NCI-H1930 (cell line): ENCODE measurements at regions not wholly inside any gene's neighbourhood (a gene's known extent, or its start where the extent isn't known, plus 50 kb on each side); places are given as distances from the start of the nearest gene placed in this dataset.

Experiments
- DNase-seq, 2 experiments: peaks; one replicate each; lab custom pipeline; 2025; lab: John Stamatoyannopoulos, UW

DNA sequence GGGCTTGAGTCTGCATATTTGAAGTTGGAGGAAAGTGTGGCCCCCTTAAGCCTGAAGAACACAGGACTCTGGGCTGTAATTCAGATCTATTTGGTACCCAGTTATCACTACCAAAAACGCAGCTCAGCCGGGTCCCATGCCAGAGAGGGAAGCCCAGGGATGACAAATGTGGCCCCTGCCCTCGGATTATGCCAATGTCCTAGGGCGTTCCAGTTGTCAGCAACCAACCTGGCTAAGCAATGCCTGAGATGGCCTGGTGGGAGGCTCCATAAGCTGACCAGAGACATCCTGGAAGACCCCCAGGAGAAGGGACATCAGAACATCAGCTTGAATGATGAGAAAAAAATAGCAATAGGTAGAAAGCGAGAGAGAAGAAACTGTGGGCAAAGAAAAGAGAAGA is 79.6 kb upstream of the UQCRFS1 start:
- no peak for DNase-seq

DNA sequence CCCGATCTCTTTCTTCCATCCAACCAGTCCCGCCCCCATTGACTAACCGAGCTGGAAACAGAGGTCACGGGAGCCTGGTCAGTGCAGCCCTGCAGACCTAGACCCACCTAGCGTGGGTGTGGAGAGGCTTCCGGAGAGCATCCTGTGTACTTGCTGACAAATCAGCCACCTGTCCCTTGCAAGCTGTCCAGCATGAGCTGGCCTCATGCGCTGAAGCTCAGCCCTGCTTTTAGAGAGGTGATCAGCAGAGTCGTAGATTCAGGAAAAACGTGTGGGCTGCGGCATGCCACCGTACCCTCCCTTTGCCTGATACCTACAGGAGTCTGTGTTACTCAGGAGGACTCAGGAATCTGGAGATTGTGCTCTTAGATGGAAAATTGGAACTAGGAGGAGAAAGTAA is 80.3 kb upstream of the UQCRFS1 start:
- no peak for DNase-seq

DNA sequence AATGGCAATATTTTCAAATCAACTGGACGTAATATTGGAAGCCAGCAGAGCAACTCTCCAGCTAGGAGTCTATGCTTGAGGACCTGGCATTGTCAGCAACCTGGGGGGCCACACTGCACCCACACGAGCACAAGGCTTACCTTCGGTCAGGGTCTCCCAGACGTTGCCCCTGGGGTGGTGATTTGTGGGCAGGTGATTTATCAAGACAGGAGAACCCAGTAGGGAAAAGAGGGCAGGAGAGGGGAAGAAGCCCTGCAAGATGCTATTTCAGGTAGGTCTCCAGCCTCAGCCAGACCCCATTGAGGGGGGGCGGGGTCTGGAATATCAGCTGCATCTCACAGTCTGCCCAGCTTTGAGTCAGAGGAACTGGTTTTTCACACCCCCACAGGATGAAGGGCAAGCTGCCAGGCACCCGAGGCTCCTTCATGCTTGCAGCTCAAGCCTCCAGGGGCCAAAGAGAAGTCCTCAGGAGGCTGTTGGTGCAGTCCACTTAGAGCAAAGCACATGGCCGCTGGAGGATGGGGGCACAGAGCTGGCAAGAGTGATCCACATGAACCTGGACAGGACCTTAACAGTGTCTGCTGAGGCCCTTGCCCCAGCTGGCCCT is 80.9 kb upstream of the UQCRFS1 start:
- no peak for DNase-seq

DNA sequence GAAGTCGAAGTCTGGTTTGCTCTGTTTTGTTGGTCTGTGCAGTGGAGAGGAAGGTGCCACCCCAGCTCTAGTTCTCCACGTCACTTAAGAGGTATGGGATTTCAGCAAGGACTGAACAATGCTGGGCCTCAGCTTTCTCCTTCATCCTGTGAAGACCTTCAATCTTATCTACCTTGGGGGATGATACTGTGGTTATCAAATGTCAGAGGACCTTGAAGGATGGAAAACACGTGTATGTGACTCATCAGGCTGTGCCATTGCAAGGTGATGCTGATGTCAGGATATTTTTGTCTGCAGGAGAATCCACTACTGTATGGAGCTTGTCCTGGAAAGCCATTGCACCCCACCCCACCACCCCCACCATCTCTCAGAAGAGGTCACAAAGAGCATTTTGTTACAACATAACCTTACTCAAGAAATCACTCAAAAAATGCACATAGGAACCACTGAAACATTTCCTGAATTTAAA is 81.4 kb upstream of the UQCRFS1 start:
- no peak for DNase-seq

DNA sequence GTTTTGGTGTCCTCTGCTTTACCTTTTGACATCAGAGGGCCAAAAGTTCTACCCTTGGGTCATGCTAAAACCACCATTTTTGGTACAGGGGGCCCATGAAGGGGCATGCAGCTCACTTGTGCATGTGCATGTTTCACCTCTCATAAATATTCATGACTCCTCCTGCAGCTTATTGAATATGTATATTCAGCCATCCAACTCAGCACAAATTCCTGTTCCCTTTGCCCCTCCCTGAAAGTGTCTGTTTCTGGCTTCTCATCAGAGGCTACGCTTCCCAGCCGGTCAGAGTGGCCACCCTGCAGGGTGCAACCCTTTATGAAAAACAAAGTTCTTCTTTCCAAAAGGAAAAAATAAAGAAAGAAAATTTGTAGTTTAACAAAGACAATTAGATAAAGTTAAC is 82.3 kb upstream of the UQCRFS1 start:
- no peak for DNase-seq

DNA sequence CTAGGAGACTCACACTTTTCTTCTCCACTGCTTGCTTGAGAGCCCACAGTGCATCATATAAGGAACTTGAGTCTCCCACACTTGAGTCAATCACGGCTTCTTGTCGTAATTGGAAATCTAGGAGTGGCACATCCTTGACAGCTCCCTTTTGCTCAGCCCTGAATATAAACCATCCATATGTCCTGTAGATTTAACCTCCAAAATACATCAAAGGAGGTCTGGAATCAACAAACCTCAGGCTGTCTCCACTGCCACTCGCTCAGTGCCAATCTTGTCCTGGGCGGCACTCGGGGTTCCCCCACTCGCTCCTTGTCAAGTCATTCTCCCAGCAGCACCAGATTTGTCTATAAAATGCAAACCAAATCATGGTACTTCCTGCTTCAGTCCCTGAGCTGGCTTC is 84.4 kb upstream of the UQCRFS1 start:
- DNase-seq = no peak

DNA sequence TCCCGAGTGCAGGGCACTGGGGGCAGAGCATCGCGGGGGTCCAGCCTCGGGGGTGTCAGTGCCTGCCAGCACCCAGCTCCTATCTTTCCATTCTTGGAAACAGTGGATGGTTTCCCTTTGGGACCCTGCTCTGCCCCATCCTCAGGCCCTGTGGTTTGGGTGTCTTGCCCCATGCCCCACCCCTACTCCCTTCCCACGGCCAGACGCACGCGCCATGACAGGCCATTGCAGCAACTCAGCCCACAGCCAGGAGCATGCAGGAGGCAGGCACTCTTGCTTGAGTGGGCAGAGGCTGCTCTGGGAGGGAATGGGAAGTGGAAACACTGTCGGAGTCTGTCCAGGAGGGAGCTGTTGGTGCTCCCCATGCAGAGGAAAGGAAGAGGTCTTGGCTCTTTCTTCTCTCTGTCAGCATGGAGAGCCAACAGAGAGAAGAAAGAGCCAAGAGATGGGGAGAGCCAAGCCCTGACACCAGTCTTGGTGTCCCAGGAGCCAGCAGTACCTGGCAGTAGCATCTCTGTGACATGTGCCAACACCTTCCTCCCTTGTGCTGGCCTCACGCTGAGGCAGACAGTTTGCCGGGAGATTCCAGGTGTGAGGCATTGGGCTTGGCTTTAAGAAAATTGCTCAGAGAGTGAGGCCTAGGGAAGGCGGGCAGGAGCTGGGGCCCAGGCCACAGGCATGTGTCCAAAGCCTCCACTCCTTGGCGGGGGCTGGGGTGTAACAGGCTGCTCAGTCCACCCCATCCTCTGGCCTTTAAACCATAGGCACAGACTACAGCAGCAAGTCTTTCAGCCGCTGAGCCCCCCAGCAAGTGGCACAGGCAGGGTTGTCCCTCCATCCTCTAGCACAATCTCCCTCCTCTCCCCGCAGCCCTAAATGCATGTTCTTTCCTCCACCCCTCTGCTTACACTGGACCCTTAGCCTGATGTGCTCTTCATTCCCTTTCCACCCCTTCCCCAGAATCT is 86.7 kb upstream of the UQCRFS1 start:
- no peak for DNase-seq

DNA sequence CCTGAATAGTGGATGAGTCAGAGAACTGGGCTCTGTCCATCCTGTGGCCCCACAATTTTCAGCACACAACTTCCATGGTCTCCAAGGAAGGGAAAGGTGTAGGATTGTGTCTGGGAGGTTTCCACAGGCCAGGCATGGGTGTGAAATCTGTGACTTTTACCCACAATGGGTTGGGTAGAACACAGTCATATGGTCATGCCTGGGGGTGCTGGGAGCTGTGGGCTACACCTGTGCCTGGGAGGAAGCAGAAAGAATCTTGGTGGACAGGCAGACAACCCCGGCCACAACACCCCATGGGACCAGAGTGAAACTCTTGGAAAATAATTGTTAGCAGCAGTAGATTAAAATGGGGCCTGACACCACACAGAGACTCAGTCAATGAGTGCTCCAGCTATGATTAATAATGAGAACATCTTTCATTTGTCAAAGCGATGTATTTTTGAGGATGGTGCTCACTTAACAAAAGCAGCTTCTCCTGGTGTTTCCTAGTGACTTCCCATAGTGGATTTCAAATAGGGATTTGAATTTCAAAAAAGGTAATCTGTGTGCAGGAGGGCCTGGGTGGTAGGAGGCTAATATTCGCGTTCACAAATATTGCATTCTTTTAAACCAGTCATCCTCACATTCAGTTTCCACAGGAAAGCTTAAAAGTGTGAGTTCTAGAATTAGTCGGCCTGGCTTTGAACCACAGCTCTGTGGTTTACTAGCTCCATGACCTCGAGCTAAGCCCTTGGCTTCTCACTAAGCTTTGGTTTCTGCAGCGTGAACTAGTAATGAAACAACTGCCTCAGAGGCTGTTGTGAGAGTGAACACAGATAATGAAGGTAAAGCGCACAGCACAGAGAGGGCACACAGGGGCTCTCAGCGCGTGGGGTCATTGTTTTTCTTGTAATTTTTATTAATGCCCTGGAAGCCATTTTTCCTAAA is 89.3 kb upstream of the UQCRFS1 start:
- DNase-seq = no peak

DNA sequence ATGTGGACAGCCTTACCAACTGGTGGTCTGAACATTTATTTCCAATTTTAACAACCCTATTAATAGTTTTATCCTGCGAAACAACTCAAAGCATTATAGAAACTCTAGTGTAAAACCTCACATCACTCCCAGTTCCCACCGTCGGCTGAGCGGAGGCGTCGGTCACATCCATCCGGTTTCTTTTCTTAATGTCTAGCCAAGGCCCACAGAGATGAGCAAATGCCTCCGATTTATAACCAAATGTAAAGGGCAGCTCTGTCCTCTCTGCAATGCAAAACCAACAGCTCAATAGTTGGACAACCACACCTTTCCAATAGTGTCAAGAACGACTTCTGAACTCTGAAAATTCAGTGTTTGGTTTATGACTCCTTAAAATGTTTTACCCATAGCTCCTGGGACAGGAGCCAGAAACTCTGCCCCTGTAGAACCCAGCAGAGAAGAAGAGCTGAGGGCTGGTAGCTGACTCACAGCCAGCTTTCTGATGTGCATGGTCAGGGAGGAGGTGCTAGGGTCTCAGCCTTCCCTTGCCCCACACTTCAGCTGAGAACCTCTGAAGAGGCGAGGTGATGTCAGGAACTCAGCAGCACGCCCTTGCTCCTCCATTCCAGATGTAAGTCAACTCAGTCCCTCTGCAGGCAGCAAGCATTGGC is 90.2 kb upstream of the UQCRFS1 start:
- DNase-seq = no peak

DNA sequence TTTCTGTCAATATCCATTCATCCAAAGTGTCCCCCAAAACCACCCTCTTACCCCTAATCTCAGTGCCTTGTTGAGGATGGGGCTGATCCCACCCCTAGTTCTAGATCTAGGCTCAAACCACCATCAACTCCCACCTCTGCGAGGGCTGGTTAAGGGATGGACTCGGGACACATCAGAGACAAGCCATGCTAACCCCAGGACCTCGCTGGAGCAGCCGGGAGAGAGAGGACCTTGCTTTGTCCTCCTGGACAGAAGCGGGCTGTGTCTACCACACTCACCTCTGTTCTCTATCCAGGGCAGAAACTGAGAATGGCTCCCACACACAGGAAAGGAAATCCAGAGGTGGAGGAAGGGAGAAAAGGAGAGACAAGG is 90.8 kb upstream of the UQCRFS1 start:
- DNase-seq = no peak

DNA sequence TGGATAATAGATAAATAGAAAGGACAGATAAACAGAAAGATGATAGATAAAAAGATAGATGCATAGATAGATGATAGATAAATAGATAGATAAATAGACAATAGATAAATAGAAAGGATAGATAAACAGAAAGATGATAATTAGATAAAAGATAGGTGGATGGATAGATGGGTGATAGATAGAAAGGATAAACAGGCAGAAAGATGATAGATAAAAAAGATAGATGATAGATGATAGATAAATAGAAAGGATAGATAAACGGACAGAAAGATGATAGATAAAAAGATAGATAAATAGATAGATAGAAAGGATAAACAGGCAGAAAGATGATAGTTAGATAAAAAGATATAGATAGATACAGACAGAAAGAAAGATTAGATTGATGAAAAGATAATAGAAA is 92.3 kb upstream of the UQCRFS1 start:
- DNase-seq = no peak

DNA sequence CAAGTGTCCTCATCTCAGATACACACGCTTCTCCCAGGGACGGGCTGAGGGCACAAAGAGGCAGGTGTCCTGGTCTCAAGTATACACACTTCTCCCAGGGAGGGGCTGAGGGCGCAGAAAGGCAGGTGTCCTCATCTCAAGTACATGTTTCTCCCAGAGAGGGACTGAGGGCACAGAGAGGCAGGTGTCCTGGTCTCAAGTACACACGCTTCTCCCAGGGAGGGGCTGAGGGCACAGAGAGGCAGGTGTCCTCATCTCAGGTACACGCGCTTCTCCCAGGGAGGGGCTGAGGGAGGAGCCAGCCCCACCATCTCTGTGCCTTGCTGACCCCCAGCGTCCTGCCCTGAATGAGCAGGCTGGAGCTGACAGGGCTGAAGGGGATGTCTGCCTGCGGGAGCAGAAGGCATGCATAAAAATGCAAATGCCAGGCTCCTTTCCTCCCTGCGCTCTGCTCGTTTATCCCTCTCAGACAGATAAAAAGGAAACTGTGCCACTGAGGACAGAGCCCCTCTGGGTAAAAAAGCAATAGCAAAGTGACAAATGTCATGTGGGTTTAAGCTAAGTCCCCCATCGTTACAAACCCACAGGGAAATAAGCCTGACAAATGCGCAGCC is 96.1 kb upstream of the UQCRFS1 start:
- DNase-seq = no peak

DNA sequence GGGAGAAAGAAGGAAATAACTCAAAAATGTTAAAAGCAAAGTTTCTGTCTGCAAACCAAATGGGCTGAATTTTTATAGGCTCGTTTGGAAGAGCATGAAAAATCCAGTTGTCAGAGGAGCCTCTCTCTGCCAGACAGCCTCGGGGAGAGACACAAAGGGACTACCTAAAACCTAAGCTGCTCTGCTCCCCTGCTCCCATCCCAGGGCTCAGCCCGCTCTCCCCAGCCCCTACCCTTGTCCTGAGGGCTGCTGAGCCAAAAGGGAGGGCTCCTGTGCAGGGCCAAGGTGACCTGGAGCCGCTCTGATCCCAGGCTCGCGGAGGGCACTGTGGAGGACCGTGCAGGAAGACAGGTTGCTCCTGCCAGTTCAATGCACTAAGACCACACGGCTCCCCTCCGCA is 96.7 kb upstream of the UQCRFS1 start:
- DNase-seq = no peak

DNA sequence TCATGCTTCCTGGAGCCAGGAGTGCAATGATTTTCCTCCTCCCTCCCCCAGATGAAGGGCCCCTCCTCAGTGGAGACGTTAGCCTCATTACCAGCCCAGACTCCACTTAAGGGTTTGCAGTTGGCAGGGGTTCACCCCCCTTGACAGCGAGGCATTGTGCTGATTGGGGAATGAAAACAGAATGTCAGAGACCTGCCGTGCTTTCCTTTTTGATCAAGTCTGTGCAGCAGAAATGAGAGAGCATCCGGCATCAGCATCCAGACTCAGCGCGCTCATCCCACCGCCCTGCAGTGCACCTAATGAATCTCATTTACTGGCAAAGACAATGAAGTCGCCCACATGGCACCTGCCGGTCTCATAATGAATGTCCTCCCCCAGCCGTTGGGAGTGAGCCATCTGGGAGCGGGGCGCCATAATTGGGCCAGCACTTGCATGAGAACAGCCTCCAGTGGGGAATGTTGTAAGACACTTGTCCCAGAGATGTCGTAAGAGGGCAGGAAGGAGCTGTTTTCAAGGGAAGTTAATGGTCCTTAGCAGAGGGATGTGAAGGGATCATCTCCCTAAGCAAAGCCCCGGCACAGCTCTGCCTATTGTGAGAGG is 98.3 kb upstream of the UQCRFS1 start:
- no peak for DNase-seq

DNA sequence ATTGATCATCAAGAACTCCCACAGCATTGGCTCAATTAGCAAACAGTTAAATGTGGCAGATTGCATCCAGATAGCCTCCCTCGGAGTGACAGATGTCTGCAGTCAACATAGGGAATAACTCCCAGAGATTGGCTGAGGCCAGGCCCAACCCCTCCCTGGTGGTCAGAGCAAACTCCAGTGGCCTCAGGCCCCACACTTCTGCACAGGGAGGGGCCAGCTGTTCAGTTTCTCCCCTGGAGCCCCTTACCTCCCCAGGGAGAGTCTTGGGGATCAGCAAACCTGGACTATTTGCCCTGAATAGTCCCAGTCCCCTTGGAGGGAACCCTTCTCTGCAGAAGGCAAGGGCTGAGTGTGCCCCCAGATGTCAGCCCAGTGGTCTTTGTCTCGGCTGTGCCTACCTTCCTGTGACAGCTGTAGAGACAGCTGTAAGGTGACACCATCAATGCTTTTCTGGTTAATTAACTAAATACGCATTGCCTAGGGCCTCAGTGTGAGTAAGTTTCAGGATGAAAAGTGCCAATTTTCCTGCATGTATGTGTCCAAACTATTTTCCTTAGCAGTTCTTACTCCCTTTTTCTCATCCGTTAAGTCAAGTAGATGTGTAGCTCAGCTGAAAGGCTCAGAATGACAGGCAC is 102.7 kb upstream of the UQCRFS1 start:
- DNase-seq = no peak

DNA sequence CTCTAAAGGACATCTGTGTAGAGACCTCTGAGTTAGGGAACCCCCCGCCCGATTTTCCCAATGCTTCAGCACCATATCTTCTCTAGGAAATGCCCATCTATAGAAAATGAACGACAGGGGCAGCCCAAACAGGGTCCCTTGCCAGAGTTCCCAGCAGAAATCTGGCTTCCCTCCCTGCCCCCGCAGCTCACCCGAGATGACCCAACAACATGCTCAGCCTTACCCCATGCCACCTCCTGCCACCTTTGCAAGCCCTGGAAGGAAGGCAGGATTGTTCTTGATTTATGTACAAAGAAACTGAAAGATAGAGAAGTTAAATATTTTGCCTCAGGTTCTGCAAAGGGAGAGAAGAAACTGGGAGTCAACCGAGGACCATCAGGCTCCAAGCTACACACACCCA is 105.6 kb upstream of the UQCRFS1 start:
- DNase-seq = no peak

DNA sequence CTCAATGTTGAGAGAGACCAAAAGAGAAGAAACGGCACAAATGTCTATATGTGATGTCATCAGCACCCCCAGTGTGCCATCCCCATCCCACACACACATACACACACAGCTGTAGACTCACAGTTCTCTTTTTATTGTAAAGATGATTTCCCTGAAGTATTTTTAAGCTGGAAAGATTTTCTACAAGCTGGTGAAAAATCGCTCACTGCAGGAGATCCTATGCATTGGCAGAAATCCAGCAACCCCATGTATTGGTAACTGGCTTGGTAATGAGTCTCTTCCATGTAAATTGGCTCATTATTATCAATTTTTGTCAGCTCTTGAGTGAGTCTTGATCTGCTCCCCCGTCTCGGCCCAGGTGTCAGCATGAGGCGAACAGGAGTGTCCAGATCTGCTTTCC is 107.1 kb upstream of the UQCRFS1 start:
- no peak for DNase-seq

DNA sequence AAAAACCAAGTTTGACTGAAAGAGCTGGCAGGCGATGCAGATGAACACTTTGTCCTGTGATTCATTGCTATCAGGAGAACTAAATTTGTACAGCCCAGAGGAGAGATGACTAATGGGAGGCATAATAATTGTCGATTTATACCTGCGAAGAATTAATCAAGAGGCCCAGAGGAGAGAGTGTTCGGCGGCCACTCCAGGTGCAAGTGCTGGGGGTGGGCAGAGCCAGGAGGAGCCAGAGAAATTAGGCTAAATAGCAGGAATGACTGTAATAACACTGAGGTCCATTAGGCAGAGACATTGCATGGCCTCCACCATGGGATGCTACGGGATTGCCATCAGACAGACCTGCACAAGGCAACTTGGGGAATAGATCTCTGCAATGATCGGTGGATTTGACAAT is 107.7 kb upstream of the UQCRFS1 start:
- no peak for DNase-seq

DNA sequence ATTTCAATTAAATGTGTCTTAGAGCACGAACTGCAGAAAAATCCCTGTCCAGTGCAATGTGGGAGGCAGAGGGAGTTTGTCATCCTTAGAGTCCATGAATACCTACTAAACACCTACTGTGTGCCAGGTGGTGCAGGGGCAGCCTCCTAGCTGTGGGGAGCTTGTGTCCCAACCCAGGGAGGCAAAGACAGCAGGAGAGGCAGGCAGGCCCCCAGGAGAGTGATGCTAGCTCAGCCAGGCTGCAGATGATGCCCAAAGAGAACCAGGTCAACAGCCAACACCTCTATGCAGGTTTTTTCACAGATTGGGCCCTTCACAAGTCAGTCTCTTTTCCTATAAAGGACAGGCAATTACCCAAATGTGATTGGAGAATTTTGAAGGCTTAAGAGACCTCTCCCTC is 108.2 kb upstream of the UQCRFS1 start:
- DNase-seq = no peak

DNA sequence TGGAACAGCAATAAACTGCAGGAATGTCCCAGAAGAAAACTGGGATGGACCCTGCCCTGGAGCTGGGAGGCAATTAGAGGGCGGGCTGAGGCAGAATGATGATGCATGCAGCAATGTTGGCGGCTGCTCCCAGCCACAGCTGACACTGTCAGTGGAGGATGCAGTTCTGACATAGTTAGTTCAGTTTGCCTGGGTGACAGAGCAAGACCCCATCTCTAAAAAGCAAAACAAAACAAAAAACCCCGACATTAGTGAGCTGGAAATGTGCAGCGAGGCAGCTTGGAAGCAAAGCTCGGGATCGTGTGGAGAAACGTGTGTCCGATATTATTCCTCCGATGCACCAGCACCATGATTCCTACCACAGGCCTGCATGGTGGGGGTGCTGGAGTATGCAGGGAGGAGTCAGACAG is 110.1 kb upstream of the UQCRFS1 start:
- DNase-seq = no peak
